ENCODE measurements at regions not wholly inside any gene's neighbourhood (a gene's known extent, or its start where the extent isn't known, plus 50 kb on each side); places are given as distances from the start of the nearest gene placed in this dataset.

DNA sequence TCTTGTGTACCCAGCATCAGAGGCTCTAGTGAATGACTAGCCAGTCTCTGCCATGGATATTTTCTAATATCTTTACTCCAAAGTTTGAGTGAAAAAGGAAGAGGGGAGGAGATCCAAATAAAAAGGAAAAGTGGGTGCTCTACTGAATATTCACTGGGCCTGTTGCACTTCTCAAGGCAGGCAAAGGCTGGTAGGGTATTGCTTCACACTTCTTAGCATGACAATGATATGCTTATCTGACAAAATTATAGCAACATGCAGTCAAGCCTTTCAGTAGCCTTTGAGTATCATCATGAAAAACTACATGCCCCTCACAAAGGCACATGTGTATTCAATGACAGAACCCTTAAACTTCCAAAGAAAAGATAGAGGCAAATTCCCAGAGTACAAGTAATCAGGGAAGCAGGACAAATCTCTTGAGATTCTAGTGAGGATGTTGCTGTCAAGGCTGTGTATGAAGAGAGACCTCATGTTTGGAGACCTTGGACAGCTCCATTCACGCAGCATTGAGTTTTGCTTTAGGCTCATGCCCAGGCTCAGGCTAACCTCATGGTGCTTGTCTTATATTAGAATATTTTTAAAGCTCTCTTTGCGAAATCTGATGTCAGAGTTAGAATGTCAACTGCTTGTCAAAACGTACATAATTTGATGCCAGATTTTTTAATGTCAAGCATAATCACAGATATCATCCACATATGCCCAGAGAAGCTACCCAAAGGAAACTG, 506.9 kb downstream of the OCA2 start:
- Histone ChIP-seq H3K9me3 (no peaks in the 10 kb centered on the region), H3K27me3 (no peaks in the 10 kb centered on the region), H3K4me1 (no peaks in the 10 kb centered on the region), H3K4me3 (no peak overlapping the region), H3K36me3 (no peaks in the 10 kb centered on the region), H3K27ac (no peak overlapping the region)
- DNase-seq: no peak
- intact Hi-C loops (cut with DNase I; ENCODE audit: low total_unique reads) (no loop called here), in situ Hi-C loops (cut with MboI; ENCODE audit: low pct_ligation_motif_present in 1 of 4, low pct_unique_long_range_greater_than_20kb in 1 of 4, low sequenced_read_pairs in 3 of 4) (no loop called here)
- 44 to 60% methylated on average over 3 of the region's 3 CpGs for WGBS, 2 donors (ENCODE audit: low coverage in 1 of 2)
- TF ChIP-seq POLR2AphosphoS5 (IDR thresholded peaks at IDR 0.05): no peak
- no peak for TF ChIP-seq EP300 (IDR thresholded peaks at IDR 0.05; ENCODE audit: low read depth)
- TF ChIP-seq, protein P1, sequence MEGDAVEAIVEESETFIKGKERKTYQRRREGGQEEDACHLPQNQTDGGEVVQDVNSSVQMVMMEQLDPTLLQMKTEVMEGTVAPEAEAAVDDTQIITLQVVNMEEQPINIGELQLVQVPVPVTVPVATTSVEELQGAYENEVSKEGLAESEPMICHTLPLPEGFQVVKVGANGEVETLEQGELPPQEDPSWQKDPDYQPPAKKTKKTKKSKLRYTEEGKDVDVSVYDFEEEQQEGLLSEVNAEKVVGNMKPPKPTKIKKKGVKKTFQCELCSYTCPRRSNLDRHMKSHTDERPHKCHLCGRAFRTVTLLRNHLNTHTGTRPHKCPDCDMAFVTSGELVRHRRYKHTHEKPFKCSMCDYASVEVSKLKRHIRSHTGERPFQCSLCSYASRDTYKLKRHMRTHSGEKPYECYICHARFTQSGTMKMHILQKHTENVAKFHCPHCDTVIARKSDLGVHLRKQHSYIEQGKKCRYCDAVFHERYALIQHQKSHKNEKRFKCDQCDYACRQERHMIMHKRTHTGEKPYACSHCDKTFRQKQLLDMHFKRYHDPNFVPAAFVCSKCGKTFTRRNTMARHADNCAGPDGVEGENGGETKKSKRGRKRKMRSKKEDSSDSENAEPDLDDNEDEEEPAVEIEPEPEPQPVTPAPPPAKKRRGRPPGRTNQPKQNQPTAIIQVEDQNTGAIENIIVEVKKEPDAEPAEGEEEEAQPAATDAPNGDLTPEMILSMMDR (IDR thresholded peaks at IDR 0.05): no peak
- TF ChIP-seq POLR2A (IDR thresholded peaks at IDR 0.05): no peak

Data from transverse colon (tissue), 4 donors.